ENCODE measurements at regions not wholly inside any gene's neighbourhood (a gene's known extent, or its start where the extent isn't known, plus 50 kb on each side); places are given as distances from the start of the nearest gene placed in this dataset.

- Histone ChIP-seq H3K27me3 (no peaks in the 10 kb centered on the region), H3K36me3 (replicated peaks in 1 of 2; ENCODE audit: insufficient read depth in 1 of 2, low read depth in 2 of 2) (no peaks in the 10 kb centered on the region), H3K27ac (no peak overlapping the region), H3K4me1 (no peaks in the 10 kb centered on the region), H3K4me3 (no peak overlapping the region), H3K9me3 (no peaks in the 10 kb centered on the region)
- intact Hi-C loops (cut with DNase I): no loop called here
- DNase-seq (peak in 2 of 4 donors; percentile 7 to 15), ATAC-seq (no peak)
- TF ChIP-seq POLR2A (IDR thresholded peaks at IDR 0.05) (no peak), CTCF (IDR thresholded peaks at IDR 0.05) (no peak)
- WGBS, 2 donors: 0 to 3% methylated on average over 1 of the region's 1 CpG
Measured at GRCh38 chr11:128029219-128029722, 558.1 kb downstream of the ETS1 start.

- intact Hi-C loops (cut with DNase I): no loop called here
- no peak for ATAC-seq
Measured at GRCh38 chr11:128026596-128026995, 560.8 kb downstream of the ETS1 start.

GRCh38 chr11:128022761-128023160, 564.6 kb downstream of the ETS1 start:
- DNase-seq (no peak), ATAC-seq (no peak)
- H3K9me3 ChIP-seq: no peaks in the 10 kb centered on the region
- no peak overlapping the region for H3K27ac ChIP-seq
- H3K36me3 ChIP-seq (replicated peaks in 1 of 2; ENCODE audit: insufficient read depth in 1 of 2, low read depth in 2 of 2): no peaks in the 10 kb centered on the region
- no peak for TF ChIP-seq CTCF (IDR thresholded peaks at IDR 0.05)
- intact Hi-C loops (cut with DNase I): no loop called here
- no peaks in the 10 kb centered on the region for H3K4me1 ChIP-seq
- H3K4me3 ChIP-seq: no peak overlapping the region
- no peaks in the 10 kb centered on the region for H3K27me3 ChIP-seq

More at GRCh38 chr11:128026596-128026995, 560.8 kb downstream of the ETS1 start:
- Histone ChIP-seq H3K9me3 (no peaks in the 10 kb centered on the region), H3K27ac (no peak overlapping the region), H3K4me1 (no peaks in the 10 kb centered on the region), H3K4me3 (no peak overlapping the region), H3K27me3 (no peaks in the 10 kb centered on the region), H3K36me3 (replicated peaks in 1 of 2; ENCODE audit: insufficient read depth in 1 of 2, low read depth in 2 of 2) (no peaks in the 10 kb centered on the region)
- peak in 1 of 4 donors; percentile 15 for DNase-seq
- WGBS, 2 donors: 24 to 50% methylated on average over 6 of the region's 6 CpGs
- no peak for TF ChIP-seq CTCF (IDR thresholded peaks at IDR 0.05)
- no peak for TF ChIP-seq POLR2A (IDR thresholded peaks at IDR 0.05)

GRCh38 chr11:128022007-128022368, 565.4 kb downstream of the ETS1 start:
- Histone ChIP-seq H3K9me3 (no peaks in the 10 kb centered on the region), H3K36me3 (replicated peaks in 1 of 2; ENCODE audit: insufficient read depth in 1 of 2, low read depth in 2 of 2) (no peaks in the 10 kb centered on the region), H3K27me3 (no peaks in the 10 kb centered on the region), H3K27ac (no peak overlapping the region), H3K4me3 (no peak overlapping the region), H3K4me1 (no peaks in the 10 kb centered on the region)
- no peak for DNase-seq
- WGBS, 2 donors: 54 to 59% methylated on average over 3 of the region's 3 CpGs
- TF ChIP-seq POLR2A (IDR thresholded peaks at IDR 0.05) (no peak), CTCF (IDR thresholded peaks at IDR 0.05) (no peak)
- ATAC-seq: no peak
- intact Hi-C loops (cut with DNase I): no loop called here

- H3K27me3 ChIP-seq: no peaks in the 10 kb centered on the region
- ATAC-seq (no peak), DNase-seq (no peak)
- no peak for TF ChIP-seq POLR2A (IDR thresholded peaks at IDR 0.05)
- TF ChIP-seq CTCF (IDR thresholded peaks at IDR 0.05): no peak
- intact Hi-C loops (cut with DNase I): no loop called here
- H3K36me3 ChIP-seq (replicated peaks in 1 of 2; ENCODE audit: insufficient read depth in 1 of 2, low read depth in 2 of 2): no peaks in the 10 kb centered on the region
- WGBS, 2 donors: 40 to 44% methylated on average over 5 of the region's 5 CpGs
- H3K4me3 ChIP-seq: no peak overlapping the region
- H3K4me1 ChIP-seq: no peaks in the 10 kb centered on the region
- H3K27ac ChIP-seq: no peak overlapping the region
- H3K9me3 ChIP-seq: no peaks in the 10 kb centered on the region
Measured at GRCh38 chr11:128021349-128022006, 565.9 kb downstream of the ETS1 start.

Data from body of pancreas (tissue), 4 donors.